Kidney (tissue), 13 donors: ENCODE measurements at regions not wholly inside any gene's neighbourhood (a gene's known extent, or its start where the extent isn't known, plus 50 kb on each side); places are given as distances from the start of the nearest gene placed in this dataset.

Source experiments
- DNase-seq, 5 donors: peaks; one replicate each; pipeline ENCODE4 v3.0.0-alpha.2; 2013 to 2020
- FAIRE-seq: peaks from 2 replicates; lab custom pipeline; 2012; peaks lifted over from hg19 to GRCh38; lab: Jason Lieb, UNC
- H3K27ac ChIP-seq, 2 donors: one replicate each; pipeline ENCODE4 v1.7.0; 2013; ENCODE audit warnings: low read depth in 2 of 2, low read length in 2 of 2, inconsistent platforms in 1 of 2
- H3K27me3 ChIP-seq: one replicate; pipeline ENCODE4 v1.7.1; 2013; ENCODE audit warnings: low read length, inconsistent platforms; ENCODE audit not compliant: control insufficient read depth, insufficient read depth
- H3K36me3 ChIP-seq, 3 donors: one replicate each; pipeline versions ENCODE4 v1.7.0 to v1.7.1; 2013; ENCODE audit warnings: low read length in 3 of 3, control low read depth in 1 of 3, inconsistent platforms in 1 of 3; ENCODE audit not compliant: insufficient read depth in 3 of 3, control insufficient read depth in 2 of 3
- H3K4me1 ChIP-seq, 3 donors: one replicate each; pipeline versions ENCODE4 v1.7.0 to v1.7.1; 2013; ENCODE audit warnings: low read length in 3 of 3, inconsistent platforms in 1 of 3, low read depth in 1 of 3; ENCODE audit not compliant: control insufficient read depth in 2 of 3, insufficient read depth in 2 of 3
- H3K4me3 ChIP-seq, 3 donors: one replicate each; pipeline versions ENCODE4 v1.7.0 to v1.8.1; 2013; ENCODE audit warnings: low read length in 3 of 3, control low read depth in 1 of 3, inconsistent platforms in 1 of 3
- H3K9ac ChIP-seq, 3 donors: one replicate each; pipeline versions ENCODE4 v1.7.0 to v1.7.1; 2013; ENCODE audit warnings: low read length in 3 of 3, control low read depth in 1 of 3, inconsistent platforms in 1 of 3
- H3K9me3 ChIP-seq, 3 donors: one replicate each; pipeline versions ENCODE4 v1.7.0 to v1.7.1; 2013; ENCODE audit warnings: low read length in 3 of 3, control low read depth in 1 of 3, inconsistent platforms in 1 of 3; ENCODE audit not compliant: control insufficient read depth in 2 of 3, insufficient read depth in 1 of 3
- intact Hi-C: fragments of 100-400 bp; cut with DNase I; formaldehyde crosslinking; loops from one replicate; pipeline ENCODE4 v1.11.1; 2022
- TF ChIP-seq, protein P1 (sequence below): IDR thresholded peaks from 3 replicates; pipeline ENCODE4 v1.5.1; 2012; ENCODE audit warnings: mild to moderate bottlenecking, moderate library complexity, borderline replicate concordance; ENCODE audit not compliant: insufficient read depth; ENCODE audit errors: extremely low read depth
- donor health status: control.
- donor health status: control.
- donor health status: control.
- donor health status: control.
- donor health status: control.
- donor health status: DM: yes; HTN: yes; CAD: no.
- donor health status: Normal renal cell carcinoma (clear cell type).

DNA sequence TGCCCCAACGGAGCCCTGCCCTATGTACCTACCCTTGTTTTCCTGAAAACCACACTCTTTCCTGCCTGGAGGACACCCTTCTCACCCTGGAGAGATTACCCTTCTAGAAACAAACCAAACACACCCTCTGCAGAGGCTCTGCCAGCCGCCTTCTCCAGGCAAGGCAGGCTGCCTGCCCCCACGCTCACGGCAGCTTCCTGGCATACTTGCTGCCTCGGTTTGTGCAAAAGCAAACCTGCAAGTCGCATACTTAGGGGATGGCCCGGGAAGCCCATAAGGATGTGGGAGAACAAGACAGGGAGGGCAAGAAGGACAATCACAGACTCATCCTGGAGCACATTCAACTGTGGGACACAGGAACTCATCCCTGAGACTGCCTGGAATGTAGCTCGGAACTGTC, 154.0 kb upstream of the DIO3 start:
- FAIRE-seq = no peak
- Histone ChIP-seq H3K27me3 (no peaks in the 10 kb centered on the region), H3K4me3 (no peak overlapping the region), H3K9ac (no peak overlapping the region), H3K36me3 (no peaks in the 10 kb centered on the region), H3K4me1 (peaks cover 0 to 4% (median 0%) of the 10 kb centered on the region in 3 donors), H3K27ac (no peak overlapping the region), H3K9me3 (no peaks in the 10 kb centered on the region)
- DNase-seq = no peak
- TF ChIP-seq, protein P1, sequence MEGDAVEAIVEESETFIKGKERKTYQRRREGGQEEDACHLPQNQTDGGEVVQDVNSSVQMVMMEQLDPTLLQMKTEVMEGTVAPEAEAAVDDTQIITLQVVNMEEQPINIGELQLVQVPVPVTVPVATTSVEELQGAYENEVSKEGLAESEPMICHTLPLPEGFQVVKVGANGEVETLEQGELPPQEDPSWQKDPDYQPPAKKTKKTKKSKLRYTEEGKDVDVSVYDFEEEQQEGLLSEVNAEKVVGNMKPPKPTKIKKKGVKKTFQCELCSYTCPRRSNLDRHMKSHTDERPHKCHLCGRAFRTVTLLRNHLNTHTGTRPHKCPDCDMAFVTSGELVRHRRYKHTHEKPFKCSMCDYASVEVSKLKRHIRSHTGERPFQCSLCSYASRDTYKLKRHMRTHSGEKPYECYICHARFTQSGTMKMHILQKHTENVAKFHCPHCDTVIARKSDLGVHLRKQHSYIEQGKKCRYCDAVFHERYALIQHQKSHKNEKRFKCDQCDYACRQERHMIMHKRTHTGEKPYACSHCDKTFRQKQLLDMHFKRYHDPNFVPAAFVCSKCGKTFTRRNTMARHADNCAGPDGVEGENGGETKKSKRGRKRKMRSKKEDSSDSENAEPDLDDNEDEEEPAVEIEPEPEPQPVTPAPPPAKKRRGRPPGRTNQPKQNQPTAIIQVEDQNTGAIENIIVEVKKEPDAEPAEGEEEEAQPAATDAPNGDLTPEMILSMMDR = no peak
- intact Hi-C loops = no loop called here

DNA sequence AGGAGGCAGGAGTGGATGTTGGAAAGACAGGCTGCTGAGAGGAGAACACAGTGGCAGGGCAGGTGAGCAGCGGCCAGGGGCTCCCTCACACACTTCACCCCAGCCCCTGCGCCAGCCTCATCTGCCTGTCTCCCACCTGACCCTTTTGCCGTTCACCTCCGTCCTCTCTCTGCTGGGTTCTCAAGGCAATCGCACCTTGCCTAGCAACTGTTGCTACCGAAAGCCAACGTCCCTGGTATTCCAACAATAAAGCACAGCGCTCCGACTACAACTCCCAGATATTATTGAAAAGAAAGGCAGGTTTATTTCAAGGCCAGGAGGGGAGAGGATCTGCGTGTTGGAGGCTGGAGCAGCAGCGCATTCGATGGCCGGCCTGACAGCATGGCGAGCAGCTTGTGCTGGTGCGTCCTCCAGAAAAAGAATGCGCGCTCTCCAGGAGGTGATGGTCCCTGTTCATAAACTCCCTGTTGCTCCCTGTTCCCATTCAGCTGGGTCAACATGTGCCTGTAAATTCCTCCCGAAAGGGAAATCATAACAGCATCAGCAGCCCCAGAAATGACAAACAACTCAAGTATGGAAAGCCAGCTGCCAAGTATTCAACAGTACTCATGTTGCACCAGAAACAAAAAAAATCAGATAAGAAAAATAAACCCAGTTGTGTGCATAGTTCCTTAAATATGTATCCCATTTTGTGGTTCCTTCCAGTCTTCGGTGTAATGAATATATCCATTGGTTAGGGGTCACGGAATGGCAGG, 153.0 kb upstream of the DIO3 start:
- FAIRE-seq = no peak
- Histone ChIP-seq H3K9me3 (no peaks in the 10 kb centered on the region), H3K36me3 (no peaks in the 10 kb centered on the region), H3K27me3 (no peaks in the 10 kb centered on the region), H3K4me1 (peaks cover 0 to 4% (median 0%) of the 10 kb centered on the region in 3 donors), H3K27ac (peak overlapping the region in 1 of 2 donors; percentile 7), H3K9ac (no peak overlapping the region), H3K4me3 (no peak overlapping the region)
- DNase-seq = peak in 1 of 5 donors; percentile 7
- TF ChIP-seq, protein P1 = no peak
- intact Hi-C loops = no loop called here

DNA sequence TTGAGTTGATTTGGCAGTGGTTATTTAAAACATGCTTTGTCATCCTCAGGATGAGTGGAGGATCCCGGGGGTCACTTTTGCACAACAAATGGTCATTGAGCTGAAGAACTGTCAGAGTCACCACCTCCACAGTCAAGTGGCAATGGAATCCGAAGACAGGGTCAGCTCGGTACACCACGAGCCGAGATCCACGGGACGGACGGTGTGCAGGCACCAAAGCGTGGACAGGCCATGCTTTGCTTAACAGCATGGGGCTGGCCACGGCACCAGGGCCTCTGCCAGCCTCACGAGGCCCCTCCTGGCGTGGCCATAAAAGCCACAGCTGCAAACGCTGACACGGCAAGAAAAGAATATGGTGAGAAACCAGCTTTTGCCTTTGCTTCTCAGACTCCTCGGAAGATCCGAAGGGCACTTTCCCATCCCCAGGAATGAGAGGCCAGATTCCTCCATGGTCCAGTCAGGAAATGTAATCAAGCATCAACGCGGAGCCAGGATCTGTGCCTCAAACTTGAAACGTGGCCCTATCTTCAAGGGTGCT, 152.2 kb upstream of the DIO3 start:
- Histone ChIP-seq H3K9me3 (no peaks in the 10 kb centered on the region), H3K27ac (no peak overlapping the region), H3K4me1 (peaks cover 0 to 4% (median 0%) of the 10 kb centered on the region in 3 donors), H3K36me3 (no peaks in the 10 kb centered on the region), H3K4me3 (no peak overlapping the region), H3K27me3 (no peaks in the 10 kb centered on the region), H3K9ac (no peak overlapping the region)
- intact Hi-C loops = no loop called here
- TF ChIP-seq, protein P1 = no peak
- DNase-seq (no peak), FAIRE-seq (no peak)
